GM18502 (cell line): ENCODE measurements at regions not wholly inside any gene's neighbourhood (a gene's known extent, or its start where the extent isn't known, plus 50 kb on each side); places are given as distances from the start of the nearest gene placed in this dataset.

Source experiments
- ATAC-seq: cut with Tn5 transposase; IDR thresholded peaks from one replicate; pipeline ENCODE4 v1.9.1; 2021; ENCODE audit warnings: mild to moderate bottlenecking; ENCODE audit not compliant: unreplicated experiment, poor library complexity

- no peak for ATAC-seq
Measured at GRCh38 chr18:23341383-23341782, 111.7 kb upstream of the RIOK3 start.

GRCh38 chr18:23341983-23342382 lies 111.1 kb upstream of the RIOK3 start:
- ATAC-seq = no peak

- ATAC-seq = no peak
Measured at GRCh38 chr18:23342506-23342905, 110.6 kb upstream of the RIOK3 start.

GRCh38 chr18:23350188-23350587 lies 102.9 kb upstream of the RIOK3 start:
- no peak for ATAC-seq

GRCh38 chr18:23351521-23351920 lies 101.6 kb upstream of the RIOK3 start:
- ATAC-seq = no peak

GRCh38 chr18:23352042-23352441 lies 101.0 kb upstream of the RIOK3 start:
- no peak for ATAC-seq

GRCh38 chr18:23353459-23353858 lies 99.6 kb upstream of the RIOK3 start:
- ATAC-seq = peak; percentile 46

- no peak for ATAC-seq
Measured at GRCh38 chr18:23354625-23355024, 98.5 kb upstream of the RIOK3 start.

- no peak for ATAC-seq
Measured at GRCh38 chr18:23355206-23355605, 97.9 kb upstream of the RIOK3 start.

GRCh38 chr18:23356424-23356823 lies 96.7 kb upstream of the RIOK3 start:
- ATAC-seq = no peak

- no peak for ATAC-seq
Measured at GRCh38 chr18:23356915-23357601, 96.0 kb upstream of the RIOK3 start.

GRCh38 chr18:23357996-23358594 lies 95.0 kb upstream of the RIOK3 start:
- no peak for ATAC-seq

- no peak for ATAC-seq
Measured at GRCh38 chr18:23359421-23359820, 93.7 kb upstream of the RIOK3 start.

- ATAC-seq = no peak
Measured at GRCh38 chr18:23363865-23364570, 89.1 kb upstream of the RIOK3 start.

- no peak for ATAC-seq
Measured at GRCh38 chr18:23365602-23366001, 87.5 kb upstream of the RIOK3 start.

- ATAC-seq = no peak
Measured at GRCh38 chr18:23369266-23369665, 83.8 kb upstream of the RIOK3 start.

GRCh38 chr18:23373570-23373969 lies 79.5 kb upstream of the RIOK3 start:
- no peak for ATAC-seq

GRCh38 chr18:23377669-23378301 lies 75.3 kb upstream of the RIOK3 start:
- peak; percentile 68 for ATAC-seq

GRCh38 chr18:23378302-23378686 lies 74.8 kb upstream of the RIOK3 start:
- no peak for ATAC-seq

GRCh38 chr18:23380001-23380550 lies 73.0 kb upstream of the RIOK3 start:
- no peak for ATAC-seq

- ATAC-seq = no peak
Measured at GRCh38 chr18:23380817-23381216, 72.3 kb upstream of the RIOK3 start.
